Neural cell (in vitro differentiated cells): ENCODE measurements at regions not wholly inside any gene's neighbourhood (a gene's known extent, or its start where the extent isn't known, plus 50 kb on each side); places are given as distances from the start of the nearest gene placed in this dataset.
A peak's percentile ranks its signal among the peaks of the same experiment; 100 is the strongest.

Experiments
- H2AFZ ChIP-seq: fragments of 200-600, 300-800 bp; sonication (generic), shearing (Covaris generic); 2 replicates; pipeline ENCODE4 v1.6.0; 2014; ENCODE audit warnings: low read depth, mild to moderate bottlenecking, antibody characterized with exemption, low read length, moderate library complexity
- H3F3A ChIP-seq: fragments of 200-600 bp; shearing (Covaris generic); 2 replicates; pipeline ENCODE4 v1.6.1; 2016; ENCODE audit warnings: mild to moderate bottlenecking, moderate library complexity, mixed read lengths, antibody characterized with exemption, low read length; ENCODE audit not compliant: insufficient read depth, poor library complexity, severe bottlenecking
- H3K27ac ChIP-seq: fragments of 200-600, 300-800 bp; sonication (generic), shearing (Covaris generic); 2 replicates; pipeline ENCODE4 v1.5.1; 2014; ENCODE audit warnings: mild to moderate bottlenecking, low read length, moderate library complexity
- H3K27me3 ChIP-seq: fragments of 300-800, 200-600 bp; sonication (generic), shearing (Covaris generic); 2 replicates; pipeline ENCODE4 v1.6.0; 2014; ENCODE audit warnings: mild to moderate bottlenecking, low read depth, low read length, moderate library complexity; ENCODE audit not compliant: insufficient read depth
- H3K36me3 ChIP-seq: fragments of 300-800, 200-600 bp; sonication (generic), shearing (Covaris generic); 2 replicates; pipeline ENCODE4 v1.5.1; 2014; ENCODE audit warnings: mild to moderate bottlenecking, antibody characterized with exemption, low read length, moderate library complexity; ENCODE audit not compliant: insufficient read depth
- H3K4me2 ChIP-seq: fragments of 300-800, 200-600 bp; sonication (generic), shearing (Covaris generic); 2 replicates; pipeline ENCODE4 v1.6.0; 2014; ENCODE audit warnings: mild to moderate bottlenecking, low read length
- H3K4me3 ChIP-seq: fragments of 300-800, 200-600 bp; sonication (generic), shearing (Covaris generic); 2 replicates; pipeline ENCODE4 v1.5.1; 2014; ENCODE audit warnings: mild to moderate bottlenecking, low read length, moderate library complexity
- H3K79me2 ChIP-seq: fragments of 200-600 bp; shearing (Covaris generic); replicated peaks from 2 replicates; pipeline ENCODE4 v1.6.0; 2014; ENCODE audit warnings: mild to moderate bottlenecking, low read length, moderate library complexity; ENCODE audit not compliant: insufficient read depth
- H3K9ac ChIP-seq: fragments of 300-800, 200-600 bp; sonication (generic), shearing (Covaris generic); 2 replicates; pipeline ENCODE4 v1.6.1; 2016; ENCODE audit warnings: mild to moderate bottlenecking, low read length, mixed read lengths
- H3K9me2 ChIP-seq: fragments of 200-600 bp; shearing (Covaris generic); 2 replicates; pipeline ENCODE4 v1.6.1; 2016; ENCODE audit warnings: mild to moderate bottlenecking, low read length, mixed read lengths; ENCODE audit not compliant: insufficient read depth
- H3K9me3 ChIP-seq: fragments of 200-600, 300-800 bp; sonication (generic), shearing (Covaris generic); 2 replicates; pipeline ENCODE4 v1.6.1; 2016; ENCODE audit warnings: mild to moderate bottlenecking, mixed run types, low read length, moderate library complexity, mixed read lengths
- H4K20me1 ChIP-seq: fragments of 200-600 bp; shearing (Covaris generic); 2 replicates; pipeline ENCODE4 v1.6.1; 2016; ENCODE audit warnings: mild to moderate bottlenecking, mixed run types; ENCODE audit not compliant: insufficient read depth
- CTCF ChIP-seq: fragments of 450-650 bp; IDR thresholded peaks from 2 replicates; pipeline ENCODE4 v1.5.1; 2014; ENCODE audit warnings: antibody characterized with exemption, mild to moderate bottlenecking, moderate library complexity; ENCODE audit not compliant: poor library complexity, severe bottlenecking
- EP300 ChIP-seq: fragments of 450-650 bp; conservative IDR thresholded peaks from 2 replicates; pipeline ENCODE4 v1.6.1; 2014; ENCODE audit warnings: antibody characterized with exemption, mild to moderate bottlenecking, moderate library complexity; ENCODE audit not compliant: poor library complexity, severe bottlenecking
- EZH2 ChIP-seq: fragments of 200-600, 300-800 bp; shearing (Covaris generic), sonication (generic); IDR thresholded peaks from 2 replicates; pipeline ENCODE4 v1.6.1; 2014; ENCODE audit warnings: antibody characterized with exemption, low read length, borderline replicate concordance, mild to moderate bottlenecking; ENCODE audit not compliant: insufficient read depth, poor library complexity, severe bottlenecking
- MXI1 ChIP-seq: fragments of 450-650 bp; conservative IDR thresholded peaks from 2 replicates; pipeline ENCODE4 v1.6.1; 2014; ENCODE audit warnings: antibody characterized with exemption, mild to moderate bottlenecking; ENCODE audit not compliant: poor library complexity, severe bottlenecking
- POLR2AphosphoS5 ChIP-seq: IDR thresholded peaks from 2 replicates; pipeline ENCODE4 v1.6.1; 2012
- RAD21 ChIP-seq: fragments of 450-650 bp; conservative IDR thresholded peaks from 2 replicates; pipeline ENCODE4 v1.6.1; 2014; ENCODE audit warnings: antibody characterized with exemption, mild to moderate bottlenecking, moderate library complexity
- REST ChIP-seq: IDR thresholded peaks from 2 replicates; pipeline ENCODE4 v1.6.1; 2012; ENCODE audit warnings: borderline replicate concordance
- SMC3 ChIP-seq: fragments of 450-650 bp; conservative IDR thresholded peaks from 2 replicates; pipeline ENCODE4 v1.6.1; 2014; ENCODE audit warnings: antibody characterized with exemption, mild to moderate bottlenecking, moderate library complexity; ENCODE audit not compliant: poor library complexity
- TAF1 ChIP-seq: IDR thresholded peaks from 2 replicates; pipeline ENCODE4 v1.6.1; 2012; ENCODE audit warnings: low read depth

GRCh38 chr2:38509314-38509946, 93.3 kb downstream of the HNRNPLL start (continued):
- no peak for TF ChIP-seq EZH2
- no peak for TF ChIP-seq SMC3
- no peak for TF ChIP-seq POLR2AphosphoS5
- no peak for TF ChIP-seq RAD21

GRCh38 chr2:38508311-38509039, 94.3 kb downstream of the HNRNPLL start:
- no peak overlapping the region for H3K9ac ChIP-seq
- H3K4me2 ChIP-seq: no peak overlapping the region
- TF ChIP-seq SMC3: peak; percentile 76
- peak; percentile 69 for TF ChIP-seq RAD21
- TF ChIP-seq CTCF: peak; percentile 67
- TF ChIP-seq EP300: no peak
- H3K27me3 ChIP-seq: no peaks in the 10 kb centered on the region
- H3K9me3 ChIP-seq: no peaks in the 10 kb centered on the region
- no peak overlapping the region for H3K4me3 ChIP-seq
- no peaks in the 10 kb centered on the region for H3K9me2 ChIP-seq
- H2AFZ ChIP-seq: no peak overlapping the region
- H3K27ac ChIP-seq: no peak overlapping the region
- H3K79me2 ChIP-seq: no peaks in the 10 kb centered on the region
- no peaks in the 10 kb centered on the region for H3K36me3 ChIP-seq
- H3F3A ChIP-seq: no peaks in the 10 kb centered on the region
- H4K20me1 ChIP-seq: no peaks in the 10 kb centered on the region

GRCh38 chr2:38507712-38508111, 95.0 kb downstream of the HNRNPLL start:
- TF ChIP-seq TAF1 (no peak), REST (no peak), CTCF (no peak), EZH2 (no peak), MXI1 (no peak), SMC3 (no peak), EP300 (no peak), POLR2AphosphoS5 (no peak)
- H3K9ac ChIP-seq: no peak overlapping the region
- no peaks in the 10 kb centered on the region for H3K9me3 ChIP-seq
- H2AFZ ChIP-seq: no peak overlapping the region
- H3K79me2 ChIP-seq: no peaks in the 10 kb centered on the region
- H3K36me3 ChIP-seq: no peaks in the 10 kb centered on the region
- no peak overlapping the region for H3K4me3 ChIP-seq
- no peak overlapping the region for H3K4me2 ChIP-seq
- no peaks in the 10 kb centered on the region for H3F3A ChIP-seq
- H3K27ac ChIP-seq: no peak overlapping the region
- H3K27me3 ChIP-seq: no peaks in the 10 kb centered on the region
- no peaks in the 10 kb centered on the region for H4K20me1 ChIP-seq
- no peaks in the 10 kb centered on the region for H3K9me2 ChIP-seq
